ENCODE measurements at regions not wholly inside any gene's neighbourhood (a gene's known extent, or its start where the extent isn't known, plus 50 kb on each side); places are given as distances from the start of the nearest gene placed in this dataset.

DNA sequence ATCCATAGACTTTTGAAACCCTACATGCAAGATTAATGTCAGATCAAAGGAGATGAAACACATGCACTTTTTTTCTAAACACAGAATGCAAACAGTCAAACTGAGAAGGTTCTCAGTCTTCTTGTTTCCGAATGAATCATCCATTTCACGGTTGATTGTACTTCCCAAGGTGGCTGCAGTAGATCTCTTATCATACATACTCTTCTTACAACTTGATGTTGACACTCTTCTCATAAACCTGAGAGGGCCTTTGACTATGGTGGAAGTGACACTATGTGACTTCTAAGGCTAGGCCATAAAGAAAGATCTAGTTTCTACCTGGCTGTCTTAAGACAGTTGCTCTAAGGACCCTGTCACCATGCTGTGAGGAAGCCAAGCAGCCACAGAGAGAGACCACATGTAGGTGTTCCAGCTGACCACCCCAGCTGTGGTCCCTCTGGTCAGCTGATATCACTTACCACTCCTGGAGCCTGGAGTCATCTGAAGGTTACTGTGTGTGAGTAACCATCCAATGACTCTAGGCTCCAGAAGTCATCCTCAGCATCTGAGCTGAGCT is 67.2 kb upstream of the HMGA2 start:
- in situ Hi-C loops (cut with HindIII; ENCODE audit: low sequenced_read_pairs), result no loop called here

DNA sequence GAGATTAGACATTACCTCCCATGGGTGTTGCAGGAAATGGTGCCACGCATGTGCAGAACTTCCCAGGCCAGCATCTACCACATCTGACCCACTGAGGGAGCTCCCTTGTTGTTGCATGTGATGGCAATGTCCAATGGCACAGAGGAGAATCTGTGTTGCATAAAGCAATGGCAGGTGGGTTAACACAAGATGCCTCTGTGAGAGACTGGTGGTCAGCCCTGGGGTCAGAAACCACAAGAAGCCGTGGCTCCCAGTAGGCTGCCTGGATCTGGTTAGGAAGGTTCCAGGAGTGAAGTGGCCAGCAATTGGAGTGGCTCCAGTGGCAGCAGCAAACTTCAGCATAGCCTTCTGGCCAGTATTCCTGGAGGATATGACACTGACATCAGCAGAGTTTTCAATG is 65.9 kb upstream of the HMGA2 start:
- in situ Hi-C loops (cut with HindIII; ENCODE audit: low sequenced_read_pairs), result no loop called here

- in situ Hi-C loops (cut with HindIII; ENCODE audit: low sequenced_read_pairs), result no loop called here
Measured at GRCh38 chr12:65759735-65760134, 64.5 kb upstream of the HMGA2 start.

DNA sequence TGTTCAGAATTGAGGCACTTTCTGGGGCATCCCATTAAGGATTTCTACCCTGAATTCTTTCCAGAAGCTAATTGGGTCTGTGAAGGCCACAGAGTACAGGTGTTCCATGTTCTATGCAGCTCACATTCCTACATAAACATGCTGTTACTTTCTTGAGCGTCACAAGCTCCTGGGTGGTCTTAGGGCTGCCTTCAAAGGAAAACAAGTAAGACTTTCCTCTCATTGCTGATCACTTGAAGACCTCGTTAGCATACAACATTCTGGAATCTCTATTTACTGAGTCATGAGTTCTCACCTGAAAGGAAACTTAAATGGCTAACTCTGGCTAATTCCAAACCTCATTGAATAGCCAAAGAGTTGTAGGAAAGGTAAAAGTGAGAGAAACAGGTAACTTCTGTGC is 63.0 kb upstream of the HMGA2 start:
- in situ Hi-C loops (cut with HindIII; ENCODE audit: low sequenced_read_pairs), result no loop called here

- in situ Hi-C loops (cut with HindIII; ENCODE audit: low sequenced_read_pairs), result no loop called here
Measured at GRCh38 chr12:65764325-65764724, 60.0 kb upstream of the HMGA2 start.

GRCh38 chr12:65765436-65765813 is 58.9 kb upstream of the HMGA2 start:
- in situ Hi-C loops (cut with HindIII; ENCODE audit: low sequenced_read_pairs), result no loop called here

GRCh38 chr12:65769880-65770279 is 54.4 kb upstream of the HMGA2 start:
- in situ Hi-C loops (cut with HindIII; ENCODE audit: low sequenced_read_pairs), result no loop called here
